HG03457 (cell line): ENCODE measurements at regions not wholly inside any gene's neighbourhood (a gene's known extent, or its start where the extent isn't known, plus 50 kb on each side); places are given as distances from the start of the nearest gene placed in this dataset.
"Not testable (repeated sequence)": the region's sequence is repeated elsewhere in the genome, so short reads cannot be mapped to it uniquely, and the experiment has no call there.

Source experiments
- ATAC-seq: cut with Tn5 transposase; IDR thresholded peaks from one replicate; pipeline ENCODE4 v1.9.1; 2021; ENCODE audit warnings: moderate number of reproducible peaks; ENCODE audit not compliant: unreplicated experiment

- no peak for ATAC-seq
Observed at GRCh38 chrY:7810359-7810758, 898.8 kb upstream of the AMELY start.

- ATAC-seq, result no peak
Observed at GRCh38 chrY:7807516-7807870, 895.9 kb upstream of the AMELY start.

GRCh38 chrY:7806592-7807515, 895.3 kb upstream of the AMELY start:
- ATAC-seq, result no peak

- ATAC-seq, result no peak
Observed at GRCh38 chrY:7805624-7806023, 894.1 kb upstream of the AMELY start.

- no peak for ATAC-seq
Observed at GRCh38 chrY:7803737-7804136, 892.2 kb upstream of the AMELY start.

- ATAC-seq, result no peak
Observed at GRCh38 chrY:7796128-7796527, 884.6 kb upstream of the AMELY start.

- no peak for ATAC-seq
Observed at GRCh38 chrY:7794441-7794840, 882.9 kb upstream of the AMELY start.

- ATAC-seq, result no peak
Observed at GRCh38 chrY:7793989-7794388, 882.4 kb upstream of the AMELY start.

- no peak for ATAC-seq
Observed at GRCh38 chrY:7792431-7792830, 880.9 kb upstream of the AMELY start.

- ATAC-seq, result no peak
Observed at GRCh38 chrY:7781501-7781900, 869.9 kb upstream of the AMELY start.

GRCh38 chrY:7775436-7775835, 863.9 kb upstream of the AMELY start:
- ATAC-seq, result not testable (repeated sequence)

- no peak for ATAC-seq
Observed at GRCh38 chrY:7771771-7772170, 860.2 kb upstream of the AMELY start.

GRCh38 chrY:7769790-7770375, 858.3 kb upstream of the AMELY start:
- ATAC-seq, result no peak

GRCh38 chrY:7768901-7769300, 857.3 kb upstream of the AMELY start:
- ATAC-seq, result no peak

- ATAC-seq, result no peak
Observed at GRCh38 chrY:7753711-7754110, 842.2 kb upstream of the AMELY start.

- no peak for ATAC-seq
Observed at GRCh38 chrY:7746781-7747180, 835.2 kb upstream of the AMELY start.

GRCh38 chrY:7745581-7745901, 834.0 kb upstream of the AMELY start:
- no peak for ATAC-seq

GRCh38 chrY:7744691-7745580, 833.4 kb upstream of the AMELY start:
- no peak for ATAC-seq

- no peak for ATAC-seq
Observed at GRCh38 chrY:7736847-7737365, 825.4 kb upstream of the AMELY start.

GRCh38 chrY:7731651-7732050, 820.1 kb upstream of the AMELY start:
- ATAC-seq, result no peak

- ATAC-seq, result no peak
Observed at GRCh38 chrY:7730664-7731063, 819.1 kb upstream of the AMELY start.
